HCT116 (cell line): ENCODE measurements at regions not wholly inside any gene's neighbourhood (a gene's known extent, or its start where the extent isn't known, plus 50 kb on each side); places are given as distances from the start of the nearest gene placed in this dataset.

Experiments used
- EZH2phosphoT487 ChIP-seq: fragments of 200-600 bp; IDR thresholded peaks from 2 replicates; pipeline ENCODE4 v1.6.1; 2018; ENCODE audit warnings: antibody characterized with exemption, borderline replicate concordance
- JUND ChIP-seq: IDR thresholded peaks from 2 replicates; pipeline ENCODE4 v1.6.1; 2012
- SIN3A ChIP-seq: IDR thresholded peaks from 2 replicates; pipeline ENCODE4 v1.6.1; 2012; ENCODE audit warnings: low read depth
- SP1 ChIP-seq: IDR thresholded peaks from 2 replicates; pipeline ENCODE4 v1.6.1; 2012; ENCODE audit warnings: low read depth
- SRF ChIP-seq: IDR thresholded peaks from 2 replicates; pipeline ENCODE4 v1.6.1; 2012; ENCODE audit warnings: low read depth
- YY1 ChIP-seq: IDR thresholded peaks from 2 replicates; pipeline ENCODE4 v1.6.1; 2011; ENCODE audit warnings: low read length, low read depth, moderate library complexity, mild to moderate bottlenecking; ENCODE audit not compliant: insufficient replicate concordance; ENCODE audit errors: extremely low read depth
- ZFX ChIP-seq: fragments of 450-650 bp; IDR thresholded peaks from 2 replicates; pipeline ENCODE4 v1.6.1; 2017
- ZNF274 ChIP-seq: fragments of 200-500 bp; sonication (Bioruptor generic); IDR thresholded peaks from 2 replicates; pipeline ENCODE4 v1.6.1; 2014; ENCODE audit warnings: mild to moderate bottlenecking, low read depth, low read length, inconsistent platforms
- TF ChIP-seq, protein P1 (sequence below): IDR thresholded peaks from 2 replicates; pipeline ENCODE4 v1.6.1; 2011; ENCODE audit warnings: mild to moderate bottlenecking, low read length, moderate library complexity; ENCODE audit not compliant: insufficient replicate concordance; ENCODE audit errors: extremely low read depth
- TF ChIP-seq, protein P2 (sequence below), 3 experiments: fragments of 200-600 bp in 1 of 3; sonication (generic) in 1 of 3; IDR thresholded peaks in 2 of 3; conservative IDR thresholded peaks in 1 of 3; 2 replicates each; pipeline ENCODE4 v1.5.1; 2012 to 2017; ENCODE audit warnings: low read depth in 2 of 3, low read length in 2 of 3, antibody characterized with exemption in 1 of 3, borderline replicate concordance in 1 of 3, control low read depth in 1 of 3, mild to moderate bottlenecking in 1 of 3, mixed read lengths in 1 of 3, mixed run types in 1 of 3, moderate library complexity in 1 of 3; ENCODE audit not compliant: insufficient read depth in 1 of 3
- TF ChIP-seq, protein P3 (sequence below): IDR thresholded peaks from 2 replicates; pipeline ENCODE4 v1.6.1; 2012

DNA sequence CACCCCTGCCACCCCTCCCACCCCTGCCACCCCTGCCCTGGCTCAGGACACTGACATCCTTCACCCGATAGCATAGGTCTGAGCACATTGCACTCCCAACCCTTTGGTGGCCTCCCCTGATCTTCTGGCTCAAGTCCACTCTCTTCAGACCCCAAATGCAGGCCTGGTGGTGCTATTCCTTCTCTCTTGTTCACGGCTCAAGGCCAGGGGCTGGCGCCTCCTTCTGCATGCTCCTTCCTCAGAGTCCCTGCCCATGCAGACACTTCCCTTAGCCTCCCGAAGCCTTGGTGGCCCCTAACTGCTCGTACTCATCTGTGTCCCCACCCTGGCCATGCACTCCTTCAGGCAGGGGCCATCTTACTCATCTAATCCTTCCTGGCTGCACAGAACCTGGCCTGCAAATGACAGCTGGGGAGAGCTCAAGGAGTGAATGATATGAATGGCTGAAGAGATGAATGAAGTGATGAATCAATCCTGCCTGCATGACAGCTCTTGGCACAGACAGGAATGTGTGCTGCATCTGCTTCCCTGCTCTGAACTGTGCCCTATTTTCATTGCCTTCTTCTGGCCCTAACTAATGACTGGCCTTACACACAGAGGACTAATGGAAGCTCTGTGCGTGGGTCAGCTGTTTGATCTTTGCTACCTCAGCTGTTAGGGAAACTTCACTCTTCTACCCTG, 290.8 kb downstream of the DYSF start (continued):
- TF ChIP-seq, protein P1, sequence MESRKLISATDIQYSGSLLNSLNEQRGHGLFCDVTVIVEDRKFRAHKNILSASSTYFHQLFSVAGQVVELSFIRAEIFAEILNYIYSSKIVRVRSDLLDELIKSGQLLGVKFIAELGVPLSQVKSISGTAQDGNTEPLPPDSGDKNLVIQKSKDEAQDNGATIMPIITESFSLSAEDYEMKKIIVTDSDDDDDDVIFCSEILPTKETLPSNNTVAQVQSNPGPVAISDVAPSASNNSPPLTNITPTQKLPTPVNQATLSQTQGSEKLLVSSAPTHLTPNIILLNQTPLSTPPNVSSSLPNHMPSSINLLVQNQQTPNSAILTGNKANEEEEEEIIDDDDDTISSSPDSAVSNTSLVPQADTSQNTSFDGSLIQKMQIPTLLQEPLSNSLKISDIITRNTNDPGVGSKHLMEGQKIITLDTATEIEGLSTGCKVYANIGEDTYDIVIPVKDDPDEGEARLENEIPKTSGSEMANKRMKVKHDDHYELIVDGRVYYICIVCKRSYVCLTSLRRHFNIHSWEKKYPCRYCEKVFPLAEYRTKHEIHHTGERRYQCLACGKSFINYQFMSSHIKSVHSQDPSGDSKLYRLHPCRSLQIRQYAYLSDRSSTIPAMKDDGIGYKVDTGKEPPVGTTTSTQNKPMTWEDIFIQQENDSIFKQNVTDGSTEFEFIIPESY = no peak
- TF ChIP-seq SRF = no peak
- TF ChIP-seq EZH2phosphoT487 = no peak
- no peak for TF ChIP-seq SIN3A
- TF ChIP-seq, protein P2, sequence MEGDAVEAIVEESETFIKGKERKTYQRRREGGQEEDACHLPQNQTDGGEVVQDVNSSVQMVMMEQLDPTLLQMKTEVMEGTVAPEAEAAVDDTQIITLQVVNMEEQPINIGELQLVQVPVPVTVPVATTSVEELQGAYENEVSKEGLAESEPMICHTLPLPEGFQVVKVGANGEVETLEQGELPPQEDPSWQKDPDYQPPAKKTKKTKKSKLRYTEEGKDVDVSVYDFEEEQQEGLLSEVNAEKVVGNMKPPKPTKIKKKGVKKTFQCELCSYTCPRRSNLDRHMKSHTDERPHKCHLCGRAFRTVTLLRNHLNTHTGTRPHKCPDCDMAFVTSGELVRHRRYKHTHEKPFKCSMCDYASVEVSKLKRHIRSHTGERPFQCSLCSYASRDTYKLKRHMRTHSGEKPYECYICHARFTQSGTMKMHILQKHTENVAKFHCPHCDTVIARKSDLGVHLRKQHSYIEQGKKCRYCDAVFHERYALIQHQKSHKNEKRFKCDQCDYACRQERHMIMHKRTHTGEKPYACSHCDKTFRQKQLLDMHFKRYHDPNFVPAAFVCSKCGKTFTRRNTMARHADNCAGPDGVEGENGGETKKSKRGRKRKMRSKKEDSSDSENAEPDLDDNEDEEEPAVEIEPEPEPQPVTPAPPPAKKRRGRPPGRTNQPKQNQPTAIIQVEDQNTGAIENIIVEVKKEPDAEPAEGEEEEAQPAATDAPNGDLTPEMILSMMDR (IDR thresholded peaks at IDR 0.05 in 2 of 3, conservative IDR thresholded peaks at IDR 0.05 in 1 of 3; ENCODE audit: borderline replicate concordance in 1 of 3, insufficient read depth in 1 of 3, low read depth in 2 of 3, low read length in 2 of 3) = no peak
- no peak for TF ChIP-seq JUND
- no peak for TF ChIP-seq YY1
- no peak for TF ChIP-seq ZNF274
- TF ChIP-seq, protein P3, sequence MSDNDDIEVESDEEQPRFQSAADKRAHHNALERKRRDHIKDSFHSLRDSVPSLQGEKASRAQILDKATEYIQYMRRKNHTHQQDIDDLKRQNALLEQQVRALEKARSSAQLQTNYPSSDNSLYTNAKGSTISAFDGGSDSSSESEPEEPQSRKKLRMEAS = no peak
- no peak for TF ChIP-seq ZFX
- no peak for TF ChIP-seq SP1
